Epidermal melanocyte (primary cell): ENCODE measurements at regions not wholly inside any gene's neighbourhood (a gene's known extent, or its start where the extent isn't known, plus 50 kb on each side); places are given as distances from the start of the nearest gene placed in this dataset.
"Not testable (repeated sequence)": the region's sequence is repeated elsewhere in the genome, so short reads cannot be mapped to it uniquely, and the experiment has no call there.

Experiments used
- DNase-seq: peaks from one replicate; pipeline ENCODE4 v3.0.0; 2011; ENCODE audit warnings: low spot score; ENCODE audit not compliant: insufficient read length

DNA sequence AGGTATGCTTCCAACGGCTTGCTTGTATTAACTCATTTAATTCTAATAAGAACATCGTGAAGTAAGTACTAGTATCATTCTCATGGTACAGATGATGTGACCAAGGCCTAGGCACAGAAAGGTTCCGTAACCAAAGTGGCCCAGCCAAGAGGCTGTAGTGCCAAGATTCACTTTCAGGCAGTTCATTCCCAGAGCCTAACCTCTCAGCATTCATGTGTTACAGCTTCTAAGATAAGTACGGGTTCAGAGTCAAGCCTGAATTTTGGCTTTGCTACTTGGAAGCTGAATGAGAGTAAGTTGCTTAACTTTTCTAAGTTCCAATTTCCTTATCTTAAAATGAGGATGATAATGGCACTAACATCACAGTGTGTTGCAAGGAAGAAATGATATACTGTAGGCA is 379.9 kb downstream of the AEBP2 start:
- no peak for DNase-seq

DNA sequence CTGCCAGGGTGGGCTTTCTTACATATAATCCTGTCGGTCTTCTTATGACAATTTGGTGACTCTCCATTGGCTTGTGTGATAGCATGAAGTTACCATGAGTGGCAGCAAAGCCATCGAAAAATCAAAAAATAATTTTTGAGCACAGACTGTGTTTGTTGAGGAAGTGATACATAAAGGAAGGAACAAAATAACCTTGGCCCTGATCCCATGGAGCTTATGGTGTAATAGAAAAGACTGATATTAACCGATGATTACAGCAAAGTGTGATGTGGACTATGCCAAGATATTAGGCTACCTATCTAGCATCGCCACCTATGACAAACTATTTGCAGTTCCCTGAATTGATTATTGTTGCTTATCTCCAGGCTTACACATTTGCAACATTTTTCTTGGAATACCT is 383.2 kb downstream of the AEBP2 start:
- DNase-seq = no peak

GRCh38 chr12:19823326-19823725 is 384.0 kb downstream of the AEBP2 start:
- DNase-seq = not testable (repeated sequence)

GRCh38 chr12:19826980-19827550 is 387.8 kb downstream of the AEBP2 start:
- DNase-seq = no peak

DNA sequence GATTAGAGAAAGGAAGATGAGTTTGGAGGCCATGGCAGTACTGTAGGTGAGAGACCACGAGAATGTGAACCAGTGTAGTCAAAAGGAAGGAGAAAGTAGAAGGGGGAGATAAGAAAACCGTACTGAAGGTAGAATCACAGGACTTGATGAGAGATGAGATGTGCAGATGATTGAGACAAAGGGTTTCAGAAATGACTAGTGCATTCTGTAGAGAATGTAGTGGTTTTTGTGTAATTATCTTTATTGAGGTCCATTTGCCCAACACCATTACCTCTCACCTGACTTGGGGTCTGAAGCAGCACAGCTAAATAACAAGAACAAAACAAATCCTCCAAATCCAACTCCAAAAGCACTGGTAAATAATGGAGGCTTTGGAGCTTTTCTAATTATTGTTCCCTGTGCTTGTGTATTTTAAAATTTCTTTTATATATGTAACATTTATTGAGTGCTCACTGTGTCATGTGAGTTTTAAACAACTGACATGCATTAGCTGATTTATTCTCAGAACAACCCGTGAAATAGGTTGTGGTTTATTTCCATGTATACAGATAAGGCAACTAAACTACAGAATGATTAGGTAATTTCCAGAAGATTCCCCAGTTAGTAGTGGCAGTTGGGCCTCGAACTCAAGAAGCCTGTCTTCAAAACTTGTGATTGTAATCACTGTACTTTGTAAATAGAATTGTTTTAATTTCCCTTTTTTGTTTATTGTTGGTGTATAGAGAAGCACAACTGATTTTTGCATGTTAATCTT is 390.0 kb downstream of the AEBP2 start:
- DNase-seq = no peak

DNA sequence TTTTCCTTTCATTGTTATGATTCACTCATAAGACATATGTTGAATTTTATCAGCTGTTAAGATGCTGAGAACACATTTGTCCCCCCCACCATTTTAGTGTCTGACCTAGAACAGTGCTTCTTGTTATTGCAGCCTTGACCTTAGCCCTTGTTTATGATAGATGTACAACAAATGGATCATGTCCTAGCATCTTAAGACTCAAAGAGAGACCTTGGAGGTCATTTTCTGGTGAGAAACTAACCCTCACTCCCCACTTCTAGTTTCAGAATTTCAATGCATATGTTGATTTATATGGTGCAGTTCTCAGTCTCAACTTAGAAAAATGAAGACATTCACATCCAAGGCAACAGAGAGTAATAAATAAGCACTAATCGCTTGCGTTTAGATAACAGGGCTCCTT is 391.2 kb downstream of the AEBP2 start:
- no peak for DNase-seq

DNA sequence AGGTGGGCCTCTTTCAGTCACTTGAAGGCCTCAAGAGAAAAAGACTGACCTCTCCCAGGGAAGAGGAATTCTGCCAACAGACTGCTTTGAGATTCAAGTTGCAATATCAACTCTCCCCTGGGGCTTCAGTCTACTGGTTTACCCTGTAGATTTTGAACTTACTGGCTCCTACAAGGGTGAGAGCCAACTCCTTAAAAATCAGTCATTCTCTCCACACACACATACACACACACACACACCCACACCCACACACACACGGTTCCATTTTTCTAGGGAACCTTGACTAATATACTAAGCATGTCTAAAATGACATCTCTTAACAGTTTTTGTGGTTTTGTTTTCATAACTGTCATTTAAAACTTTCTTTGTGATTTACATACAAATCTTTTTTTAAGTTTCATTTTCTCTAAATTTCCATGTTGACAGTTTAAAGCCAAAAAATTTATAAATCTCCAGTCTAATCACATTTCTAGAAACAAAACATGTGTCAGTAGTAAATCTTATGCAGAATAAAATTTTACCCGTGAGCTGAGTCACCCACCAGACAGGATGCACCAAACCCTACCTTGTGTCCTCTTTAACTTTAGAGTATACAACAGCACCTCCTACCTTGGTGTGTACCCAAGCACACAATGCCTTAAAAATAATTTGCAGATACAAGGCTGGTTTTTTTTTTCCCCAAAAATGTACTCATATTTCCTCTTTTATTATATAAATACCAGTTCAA is 394.6 kb downstream of the AEBP2 start:
- no peak for DNase-seq

- DNase-seq = no peak
Observed at GRCh38 chr12:19834592-19834991, 395.3 kb downstream of the AEBP2 start.

DNA sequence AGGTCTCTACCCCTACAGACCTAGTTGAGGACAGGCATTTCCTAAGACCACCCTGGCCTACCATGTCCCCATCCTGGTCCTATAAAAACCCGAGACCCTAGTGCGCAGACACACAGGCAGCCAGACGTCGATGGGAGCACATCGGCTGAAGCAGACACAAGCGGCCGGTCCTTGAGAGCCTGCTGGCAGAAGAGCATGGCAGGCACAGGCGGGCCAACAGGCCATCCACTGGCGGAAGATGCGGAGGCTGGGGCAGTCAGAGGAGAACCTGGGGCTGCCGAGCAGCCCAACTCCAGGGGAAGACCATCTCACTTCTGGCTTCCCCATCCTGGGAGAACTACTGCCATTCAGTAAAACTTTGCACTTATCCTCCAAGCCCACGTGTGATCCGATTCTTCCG is 396.8 kb downstream of the AEBP2 start:
- DNase-seq = no peak

DNA sequence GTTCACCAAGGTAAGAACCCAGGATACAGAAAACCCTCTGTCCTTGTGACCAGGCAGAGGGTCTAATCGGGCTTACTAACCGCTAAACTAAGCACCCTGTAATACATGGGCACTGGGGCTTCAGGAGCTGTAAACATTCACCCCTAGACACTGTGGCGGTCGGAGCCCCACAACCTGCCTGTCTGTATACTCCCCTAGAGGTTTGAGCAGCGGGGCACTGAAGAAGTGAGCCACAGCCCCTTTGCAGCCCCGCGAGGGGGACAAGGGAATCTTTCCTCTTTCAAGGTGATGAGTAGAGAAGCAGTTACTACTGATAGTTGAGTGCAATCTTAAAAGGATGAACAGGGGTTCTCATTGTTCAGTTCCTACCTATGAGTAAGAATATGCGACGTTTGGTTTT is 397.2 kb downstream of the AEBP2 start:
- DNase-seq = no peak

DNA sequence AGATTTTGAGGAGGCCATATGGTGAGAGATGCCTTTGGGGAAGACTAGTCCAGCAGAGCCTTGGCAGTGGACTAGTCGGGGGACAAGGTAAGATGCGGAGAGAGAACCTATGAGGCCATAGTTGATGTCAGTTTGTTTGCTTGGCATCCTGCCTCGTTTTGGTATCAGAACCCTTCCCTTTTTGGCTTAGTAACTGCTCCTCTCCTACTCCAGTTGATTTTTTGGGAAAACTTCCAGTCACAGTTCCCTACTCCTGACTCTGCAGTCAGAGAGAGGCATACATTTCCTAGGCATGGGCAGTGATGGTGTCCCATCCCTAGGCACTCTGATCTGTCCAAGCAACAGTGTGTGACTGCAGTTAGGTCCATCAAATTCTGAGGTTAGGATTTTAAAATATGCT is 398.3 kb downstream of the AEBP2 start:
- DNase-seq = no peak

- DNase-seq = no peak
Observed at GRCh38 chr12:19841451-19841850, 402.2 kb downstream of the AEBP2 start.

DNA sequence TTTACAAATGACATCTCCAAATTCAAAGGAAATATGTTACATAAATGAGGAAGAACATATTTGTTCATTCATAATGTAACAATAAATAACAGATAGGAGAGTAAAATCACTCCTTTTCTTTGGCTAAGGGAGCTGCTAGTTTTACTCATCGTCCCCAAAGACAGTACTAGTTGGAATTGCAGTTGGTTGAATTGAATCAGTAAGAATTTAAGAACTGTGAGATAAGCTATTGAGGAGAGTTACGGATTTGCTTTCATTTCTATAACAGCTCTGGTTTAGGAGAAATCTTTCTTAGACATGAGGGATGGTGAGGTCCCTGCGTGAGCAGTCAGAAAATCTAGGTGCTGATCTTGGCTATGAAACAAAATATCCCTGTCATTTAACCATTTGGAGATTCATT is 402.8 kb downstream of the AEBP2 start:
- DNase-seq = no peak

DNA sequence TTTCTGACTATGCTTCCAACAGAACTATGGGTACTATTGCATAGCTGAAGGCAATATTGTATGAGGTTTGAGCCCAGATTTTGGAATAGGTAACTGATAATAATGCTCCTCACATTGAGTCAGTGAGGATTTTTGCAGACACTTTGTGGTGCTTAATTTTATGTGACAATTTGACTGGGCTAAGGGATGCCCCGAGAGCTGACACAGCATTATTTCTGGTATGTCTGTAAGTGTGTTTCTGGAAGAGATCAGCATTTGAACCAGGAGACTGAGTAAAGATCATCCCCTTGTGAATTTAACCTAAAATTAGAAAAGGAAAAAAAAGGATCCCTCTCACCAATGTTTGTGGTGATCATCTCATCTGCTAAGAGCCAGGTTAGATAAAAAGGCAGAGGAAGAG is 404.9 kb downstream of the AEBP2 start:
- DNase-seq = no peak

DNA sequence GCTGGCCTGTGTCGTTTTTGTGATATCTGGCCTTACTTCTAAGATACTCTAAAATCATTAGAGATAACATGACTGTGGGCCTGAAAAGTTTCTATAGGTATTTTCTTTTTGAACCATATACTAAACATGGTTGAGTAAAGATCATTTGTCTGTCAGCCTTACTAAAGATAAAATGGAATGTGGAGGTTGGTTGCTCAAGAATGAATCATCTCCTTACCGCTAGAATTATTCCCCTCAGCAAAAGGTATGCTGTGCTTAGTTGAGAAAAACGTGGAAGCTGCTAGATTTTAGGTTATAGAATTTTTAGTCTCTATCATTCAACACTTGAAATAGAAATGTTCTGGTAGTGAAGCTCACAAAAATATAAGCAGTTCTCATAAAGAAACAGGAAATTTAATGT is 407.3 kb downstream of the AEBP2 start:
- DNase-seq = no peak

GRCh38 chr12:19847294-19848059 is 408.2 kb downstream of the AEBP2 start:
- no peak for DNase-seq

GRCh38 chr12:19848421-19848820 is 409.1 kb downstream of the AEBP2 start:
- no peak for DNase-seq

DNA sequence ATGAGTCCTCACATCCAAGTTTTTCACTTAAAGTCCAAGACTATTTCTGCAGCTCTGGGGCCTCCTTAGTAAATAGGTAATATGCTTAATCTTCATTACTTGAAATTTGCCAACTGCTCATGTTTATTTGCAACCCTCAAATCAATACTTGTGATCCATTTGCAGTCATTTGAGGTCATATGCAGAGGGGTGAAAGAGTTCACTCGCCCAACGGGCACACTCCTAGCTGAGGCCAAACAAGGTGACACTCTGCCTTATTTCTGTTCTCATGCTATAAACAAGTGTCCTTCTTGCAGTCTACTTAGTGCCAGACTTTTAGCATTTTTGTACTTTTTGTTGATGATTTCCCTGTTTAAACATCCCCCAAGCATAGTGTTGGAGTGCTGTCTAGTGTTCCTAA is 409.9 kb downstream of the AEBP2 start:
- no peak for DNase-seq

GRCh38 chr12:19850346-19851065 is 411.2 kb downstream of the AEBP2 start:
- DNase-seq = no peak

- DNase-seq = no peak
Observed at GRCh38 chr12:19852100-19852855, 413.0 kb downstream of the AEBP2 start.

DNA sequence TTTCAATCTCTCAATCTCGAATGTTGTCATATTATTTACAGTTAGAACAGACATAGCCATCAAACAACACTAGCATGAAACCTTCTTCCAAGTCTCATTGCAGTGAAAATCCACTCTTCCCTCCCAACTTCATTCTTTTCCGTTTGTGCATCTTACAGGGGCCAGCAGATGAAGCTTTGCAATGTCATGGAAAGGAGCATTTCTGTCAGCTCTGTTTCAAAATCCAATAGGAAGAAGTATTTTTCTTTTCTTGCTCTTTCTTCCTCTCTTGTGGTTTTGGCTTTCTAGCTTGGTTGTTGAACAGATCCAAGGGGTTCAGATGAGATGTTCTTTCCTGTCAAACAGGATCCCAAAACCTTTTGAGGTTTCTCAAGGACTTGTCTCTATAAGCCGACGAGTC is 416.6 kb downstream of the AEBP2 start:
- no peak for DNase-seq
